Islet of Langerhans (tissue), 1 donor: ENCODE measurements at regions not wholly inside any gene's neighbourhood (a gene's known extent, or its start where the extent isn't known, plus 50 kb on each side); places are given as distances from the start of the nearest gene placed in this dataset.

Experiments used
- FAIRE-seq: peaks from one replicate; lab custom pipeline; 2011; peaks lifted over from hg19 to GRCh38; lab: Jason Lieb, UNC

DNA sequence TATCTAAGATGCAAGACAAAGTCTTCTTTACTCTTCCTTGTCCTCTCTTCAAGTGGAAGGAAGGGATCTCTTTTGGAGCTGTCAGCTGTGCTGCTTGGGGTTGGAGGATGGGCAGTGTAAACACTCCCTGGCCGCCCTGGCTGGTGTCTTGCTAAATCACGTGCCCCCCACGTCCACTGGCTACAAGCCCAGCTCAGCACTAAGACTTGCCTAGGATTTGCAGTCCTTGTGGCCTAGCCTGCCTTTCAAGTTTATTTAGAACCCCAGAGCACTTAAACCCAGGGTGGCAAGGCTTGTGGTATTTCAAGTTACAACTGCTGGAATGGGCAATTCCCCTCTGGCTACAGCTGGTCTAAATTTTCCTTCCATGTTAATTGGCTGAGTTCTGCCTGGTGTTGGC, 272.4 kb upstream of the MYO3A start:
- FAIRE-seq: no peak

GRCh38 chr10:25666276-25666675, 267.8 kb upstream of the MYO3A start:
- FAIRE-seq: no peak

DNA sequence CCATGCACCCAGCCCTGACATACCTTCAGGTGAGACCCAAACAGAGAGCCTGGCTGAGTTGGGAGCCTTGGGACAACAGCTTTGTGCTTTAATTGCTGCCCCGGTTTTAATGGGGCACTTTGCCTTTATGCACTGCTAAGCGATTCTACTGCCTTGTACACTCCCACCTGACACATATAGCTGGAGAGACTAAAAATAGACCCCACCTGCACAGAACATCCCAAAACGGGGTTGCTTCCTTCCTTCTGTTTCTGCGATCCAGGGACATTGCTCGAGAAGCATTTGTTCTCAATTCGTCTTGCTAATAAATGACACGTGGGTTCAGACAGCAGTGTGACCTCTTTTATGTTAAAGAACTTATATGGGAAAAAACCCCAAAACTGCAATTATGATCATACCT, 258.8 kb upstream of the MYO3A start:
- FAIRE-seq: no peak

DNA sequence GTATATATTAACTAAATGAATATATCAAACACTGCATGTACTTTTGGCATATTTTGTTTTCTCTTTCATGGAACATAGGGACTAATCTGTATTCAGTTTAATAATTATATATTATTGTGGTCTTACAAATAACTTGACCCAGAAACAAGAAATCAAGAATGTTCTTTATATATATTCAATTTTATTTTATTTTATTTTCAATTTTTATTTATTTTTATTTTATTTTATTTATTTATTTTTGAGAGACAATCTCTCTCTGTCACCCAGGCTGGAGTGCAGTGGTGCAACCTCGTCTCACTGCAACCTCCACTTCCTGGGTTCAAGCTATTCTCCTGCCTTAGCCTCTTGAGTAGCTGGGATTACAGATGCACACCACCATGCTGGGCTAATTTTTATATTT, 258.4 kb upstream of the MYO3A start:
- FAIRE-seq: no peak

DNA sequence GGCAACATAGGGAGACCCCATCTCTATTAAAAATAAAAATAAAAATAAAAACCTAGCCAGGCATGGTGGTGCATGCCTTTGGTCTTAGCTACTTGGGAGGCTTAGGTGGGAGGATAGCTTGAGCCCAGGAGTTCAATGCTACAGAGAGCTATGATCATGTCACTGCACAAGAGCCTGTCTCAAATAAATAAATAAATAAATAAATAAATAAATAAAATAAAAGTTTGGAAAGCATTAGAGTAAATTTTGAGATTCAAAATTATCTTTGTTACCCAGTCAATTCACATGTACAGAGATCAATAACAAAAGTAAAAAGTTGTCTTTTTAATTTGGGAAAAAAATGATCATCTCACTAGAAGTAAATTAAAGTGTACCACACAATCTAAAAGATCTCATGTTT, 255.8 kb upstream of the MYO3A start:
- FAIRE-seq: no peak

DNA sequence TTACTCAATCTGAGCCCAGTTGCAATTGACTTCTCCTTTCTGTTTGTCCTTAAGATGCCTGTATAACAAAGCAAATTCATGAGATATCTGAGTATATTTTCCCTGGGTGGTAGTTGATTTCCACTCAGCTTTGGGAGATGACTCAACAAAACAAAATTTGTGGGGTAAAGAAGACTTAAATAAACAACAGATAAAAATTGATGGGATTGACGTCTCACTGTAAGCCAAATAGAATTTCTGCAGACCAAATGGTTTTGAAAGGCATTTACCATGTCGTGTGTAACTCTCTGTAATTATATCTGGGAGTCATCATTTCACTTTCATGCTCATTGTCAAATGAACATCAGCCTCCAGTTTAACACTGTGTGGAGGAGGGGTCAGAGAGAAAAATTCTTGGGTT, 255.4 kb upstream of the MYO3A start:
- FAIRE-seq: peak; percentile 60

DNA sequence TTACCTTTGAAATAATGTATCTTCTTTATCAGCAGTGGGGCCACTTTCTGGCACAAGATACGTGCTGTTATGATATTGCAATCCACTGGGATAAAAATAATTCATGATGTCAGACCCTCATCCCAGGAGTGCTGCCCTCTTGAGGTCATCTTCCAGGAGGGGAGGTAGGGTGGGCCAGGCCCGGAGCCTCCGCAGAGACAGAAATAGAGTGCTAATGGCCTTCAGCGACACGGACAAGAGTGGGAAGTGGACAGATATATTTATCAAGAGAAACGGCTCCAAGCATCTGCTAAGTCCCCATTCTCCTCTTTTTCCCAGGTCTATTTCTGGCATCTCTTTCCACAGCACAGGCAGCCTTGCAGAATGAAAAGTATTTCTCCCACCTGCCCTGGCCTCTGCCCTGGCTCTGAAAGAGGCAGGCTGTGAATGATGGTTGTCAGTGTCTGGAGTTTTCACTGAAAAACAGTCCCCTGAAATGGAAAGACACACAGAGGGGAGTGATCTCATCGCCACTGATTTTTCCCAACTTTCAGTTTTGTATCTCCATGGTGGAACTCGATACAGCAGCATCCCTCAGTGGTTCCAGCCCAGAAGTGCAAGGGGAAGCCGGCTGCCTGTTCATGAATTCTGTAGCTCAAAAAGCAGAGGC, 251.7 kb upstream of the MYO3A start:
- FAIRE-seq: peak; percentile 17

GRCh38 chr10:25683344-25683743, 250.7 kb upstream of the MYO3A start:
- FAIRE-seq: no peak

DNA sequence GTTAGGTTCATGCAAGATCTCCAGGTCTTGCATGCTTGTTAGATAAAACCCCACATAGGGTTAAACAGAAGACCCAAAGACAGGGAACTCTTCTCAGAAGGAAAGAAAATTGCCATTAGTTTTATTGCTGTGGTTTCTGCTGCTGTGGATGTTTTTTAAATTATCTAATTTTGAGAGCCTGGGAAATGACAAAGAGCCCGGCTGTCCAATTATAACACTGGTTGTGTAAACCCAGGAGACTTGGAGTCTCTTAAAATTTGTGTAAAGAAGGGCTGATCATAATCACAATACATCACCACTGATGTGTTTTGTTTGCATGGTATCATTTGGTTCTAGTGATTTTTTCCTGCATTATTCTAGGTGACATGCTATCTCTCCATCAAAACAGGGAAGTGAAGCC, 246.5 kb upstream of the MYO3A start:
- no peak for FAIRE-seq

DNA sequence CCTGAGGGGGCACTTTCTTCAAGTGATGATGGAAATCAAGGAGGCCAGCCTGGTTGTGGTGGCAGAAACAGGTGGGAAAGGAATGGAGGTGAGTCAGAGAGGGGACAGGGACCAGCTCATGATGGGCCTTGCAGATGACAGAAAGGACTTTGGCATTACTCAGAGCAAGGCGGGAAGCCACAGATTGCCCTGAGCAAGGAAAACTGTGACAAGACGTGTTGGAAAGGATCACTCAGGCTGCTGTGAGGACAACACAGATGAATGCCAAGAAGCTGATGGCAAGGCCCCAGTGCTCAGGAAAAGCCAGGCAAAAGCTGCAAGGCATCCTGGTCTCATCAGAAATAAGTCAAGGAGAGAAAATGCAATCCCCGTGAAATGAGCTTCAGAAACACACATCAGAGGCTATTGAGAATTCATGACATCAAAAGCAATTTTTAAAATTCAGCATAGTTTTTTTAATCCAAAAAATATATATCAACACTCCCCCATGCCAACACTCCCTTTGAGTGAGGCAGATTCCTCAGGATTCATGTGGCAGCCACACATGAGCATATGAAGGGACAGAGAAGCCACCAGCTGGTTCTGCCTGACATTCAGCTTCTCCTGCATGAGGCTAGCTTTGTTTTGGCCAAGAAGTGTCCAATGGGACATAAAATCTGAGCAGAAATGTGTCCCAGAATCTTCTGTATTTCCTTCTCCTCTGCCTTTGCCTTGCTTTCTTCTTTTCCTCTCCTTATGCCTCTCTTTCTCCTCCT, 244.5 kb upstream of the MYO3A start:
- no peak for FAIRE-seq

DNA sequence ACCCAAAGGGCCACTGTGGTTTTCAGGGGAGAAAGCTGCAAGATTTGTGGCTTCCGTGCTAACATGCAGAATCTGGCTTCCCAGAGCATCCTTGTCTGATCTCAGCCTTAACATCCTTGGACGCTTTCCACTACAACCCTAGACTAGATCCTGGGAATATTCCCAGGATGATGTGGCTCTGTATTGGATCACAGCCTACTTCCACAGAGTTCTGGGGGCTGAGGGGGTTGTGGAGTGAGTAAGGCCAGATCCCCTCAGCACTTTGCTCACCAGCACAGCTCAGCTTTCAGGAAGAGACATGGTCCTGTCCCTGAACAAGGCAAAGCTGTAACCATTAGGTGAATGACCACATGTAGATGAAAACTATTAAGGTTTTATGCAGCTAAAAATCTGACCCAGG, 241.3 kb upstream of the MYO3A start:
- FAIRE-seq: no peak

- FAIRE-seq: no peak
These were observed 239.7 kb upstream of the MYO3A start for GRCh38 chr10:25694206-25694933.

DNA sequence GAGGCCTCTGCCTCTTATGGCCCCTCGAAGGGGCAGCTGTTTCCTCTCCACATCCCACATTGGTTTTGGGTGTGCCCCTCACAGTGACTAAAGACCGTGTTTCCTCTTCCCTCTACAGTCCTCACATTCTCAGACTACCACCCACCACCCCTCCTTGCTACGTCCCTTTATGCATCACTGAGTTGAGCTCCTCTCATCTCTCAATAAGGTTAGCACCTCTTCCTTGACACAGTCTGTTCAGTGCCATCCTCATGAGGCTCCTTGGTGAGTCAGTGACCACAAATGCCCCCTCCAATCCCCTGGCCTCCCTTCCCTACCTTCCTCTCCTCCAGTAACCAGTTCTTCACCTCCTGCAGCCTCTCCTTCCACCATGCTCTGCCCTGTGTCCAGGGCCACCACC, 239.1 kb upstream of the MYO3A start:
- no peak for FAIRE-seq

DNA sequence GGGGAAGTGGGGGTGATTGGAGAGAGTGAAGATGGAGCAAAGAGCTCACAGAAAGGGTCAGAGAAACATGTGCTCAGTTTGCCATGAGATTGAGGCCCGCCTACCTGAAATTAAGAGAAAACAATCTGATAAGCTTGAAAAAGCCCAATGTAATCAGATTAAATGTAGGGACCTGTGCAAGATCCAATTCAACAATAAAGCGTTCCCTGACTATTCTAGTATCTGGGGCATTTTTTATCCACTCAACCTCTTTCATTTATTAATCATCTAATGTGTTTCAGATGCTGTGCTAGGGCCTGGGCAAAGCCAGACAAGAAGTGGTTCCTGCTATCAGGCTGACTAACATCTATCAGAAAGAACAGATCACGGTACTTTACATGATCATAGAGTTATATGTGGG, 238.4 kb upstream of the MYO3A start:
- no peak for FAIRE-seq

DNA sequence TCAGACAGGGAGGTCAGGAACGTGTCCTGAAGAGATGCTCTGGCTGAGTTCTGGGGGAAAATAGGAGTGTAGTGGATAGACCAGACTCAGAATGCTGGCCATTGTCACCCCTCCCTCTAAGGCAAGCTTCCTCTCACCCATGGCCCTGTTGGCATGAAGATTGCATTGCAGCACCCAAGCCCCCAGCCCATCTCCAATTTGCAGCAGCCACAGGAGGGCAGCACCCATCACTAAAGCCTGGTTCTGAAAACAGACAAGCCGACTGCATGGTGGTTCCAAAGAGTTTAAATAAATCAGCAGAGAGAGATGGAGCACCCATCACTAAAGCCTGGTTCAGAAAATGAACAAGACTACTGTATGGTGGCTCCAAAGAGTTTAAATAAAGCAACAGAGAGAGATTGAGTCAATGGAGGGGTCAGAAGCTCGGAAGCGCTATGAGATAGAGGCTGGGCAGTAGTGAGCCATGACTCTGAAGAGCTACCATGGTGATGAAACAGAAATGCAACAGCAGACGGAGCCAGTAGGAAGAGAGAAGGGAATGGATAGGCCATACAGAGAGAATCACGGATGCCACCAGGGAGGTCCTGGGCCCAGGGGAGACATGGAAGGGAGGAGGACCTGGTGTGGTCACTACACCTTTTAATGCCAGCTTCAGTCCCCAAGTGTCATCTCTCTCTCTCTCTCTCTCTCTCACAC, 237.9 kb upstream of the MYO3A start:
- no peak for FAIRE-seq

GRCh38 chr10:25697412-25697811, 236.6 kb upstream of the MYO3A start:
- no peak for FAIRE-seq

DNA sequence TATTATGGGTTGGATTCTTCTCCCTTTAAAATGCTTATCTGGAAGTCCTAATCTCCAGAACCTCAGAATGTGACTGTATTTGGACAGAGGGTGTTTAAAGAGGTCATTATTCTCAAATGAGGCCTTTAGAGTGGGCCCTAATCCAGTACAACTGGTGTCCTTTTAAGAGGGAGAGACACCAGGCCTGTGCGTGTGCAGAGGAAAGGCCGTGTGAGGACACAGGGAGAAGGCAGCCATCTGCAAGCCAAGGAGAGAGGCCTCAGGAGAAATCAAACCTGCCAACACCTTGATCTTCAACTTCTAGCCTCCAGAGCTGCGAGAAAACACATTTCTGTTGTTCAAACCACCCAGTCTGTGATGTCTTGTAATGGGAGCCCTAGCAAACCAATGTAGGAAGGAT, 235.4 kb upstream of the MYO3A start:
- no peak for FAIRE-seq

- no peak for FAIRE-seq
These were observed 234.4 kb upstream of the MYO3A start for GRCh38 chr10:25699631-25700030.

- no peak for FAIRE-seq
These were observed 232.4 kb upstream of the MYO3A start for GRCh38 chr10:25701652-25702051.

GRCh38 chr10:25704622-25705021, 229.4 kb upstream of the MYO3A start:
- FAIRE-seq: no peak

- no peak for FAIRE-seq
These were observed 226.5 kb upstream of the MYO3A start for GRCh38 chr10:25707572-25707971.

GRCh38 chr10:25707976-25708671, 225.9 kb upstream of the MYO3A start:
- no peak for FAIRE-seq
